ENCODE measurements at regions not wholly inside any gene's neighbourhood (a gene's known extent, or its start where the extent isn't known, plus 50 kb on each side); places are given as distances from the start of the nearest gene placed in this dataset.

- no peaks in the 10 kb centered on the region for H3K27me3 ChIP-seq
- H3K27ac ChIP-seq: no peak overlapping the region
- H3K36me3 ChIP-seq: no peaks in the 10 kb centered on the region
- TF ChIP-seq CTCF (IDR thresholded peaks at IDR 0.05): no peak
- no peak for TF ChIP-seq POLR2A (IDR thresholded peaks at IDR 0.05)
- no peaks in the 10 kb centered on the region for H3K4me1 ChIP-seq
- DNase-seq (no peak), ATAC-seq (no peak)
- H3K4me3 ChIP-seq: no peak overlapping the region
- H3K9me3 ChIP-seq: no peaks in the 10 kb centered on the region
- intact Hi-C loops (cut with DNase I): no loop called here
Observed at GRCh38 chr6:88301256-88301655, 135.1 kb upstream of the CNR1 start.

- no peak overlapping the region for H3K4me3 ChIP-seq
- TF ChIP-seq CTCF (IDR thresholded peaks at IDR 0.05) (no peak), POLR2A (IDR thresholded peaks at IDR 0.05) (no peak)
- no peaks in the 10 kb centered on the region for H3K9me3 ChIP-seq
- intact Hi-C loops (cut with DNase I): no loop called here
- no peaks in the 10 kb centered on the region for H3K27me3 ChIP-seq
- ATAC-seq (no peak), DNase-seq (no peak)
- H3K36me3 ChIP-seq: no peaks in the 10 kb centered on the region
- WGBS, 4 donors: 74 to 85% (median 78%) methylated on average over 11 of the region's 11 CpGs
- no peak overlapping the region for H3K27ac ChIP-seq
- H3K4me1 ChIP-seq: no peaks in the 10 kb centered on the region
Observed at GRCh38 chr6:88298066-88298845, 132.1 kb upstream of the CNR1 start.

- no peak overlapping the region for H3K4me3 ChIP-seq
- H3K4me1 ChIP-seq: no peaks in the 10 kb centered on the region
- H3K9me3 ChIP-seq: no peaks in the 10 kb centered on the region
- ATAC-seq: no peak
- no peaks in the 10 kb centered on the region for H3K27me3 ChIP-seq
- WGBS, 4 donors: 46 to 64% (median 63%) methylated on average over 2 of the region's 2 CpGs
- intact Hi-C loops (cut with DNase I): no loop called here
- no peaks in the 10 kb centered on the region for H3K36me3 ChIP-seq
- DNase-seq: no peak
- TF ChIP-seq CTCF (IDR thresholded peaks at IDR 0.05) (no peak), POLR2A (IDR thresholded peaks at IDR 0.05) (no peak)
- no peak overlapping the region for H3K27ac ChIP-seq
Observed at GRCh38 chr6:88296694-88297093, 130.5 kb upstream of the CNR1 start.

GRCh38 chr6:88295663-88296062 lies 129.5 kb upstream of the CNR1 start:
- TF ChIP-seq CTCF (IDR thresholded peaks at IDR 0.05) (no peak), POLR2A (IDR thresholded peaks at IDR 0.05) (no peak)
- WGBS, 4 donors: 89 to 95% (median 92%) methylated on average over 1 of the region's 1 CpG
- intact Hi-C loops (cut with DNase I): no loop called here

More at GRCh38 chr6:88295663-88296062, 129.5 kb upstream of the CNR1 start:
- H3K4me1 ChIP-seq: no peaks in the 10 kb centered on the region
- H3K36me3 ChIP-seq: no peaks in the 10 kb centered on the region
- H3K4me3 ChIP-seq: no peak overlapping the region
- H3K9me3 ChIP-seq: peaks cover 0 to 4% (median 0%) of the 10 kb centered on the region in 12 donors
- no peak overlapping the region for H3K27ac ChIP-seq
- H3K27me3 ChIP-seq: no peaks in the 10 kb centered on the region
- DNase-seq (no peak), ATAC-seq (no peak)
